ENCODE measurements at regions not wholly inside any gene's neighbourhood (a gene's known extent, or its start where the extent isn't known, plus 50 kb on each side); places are given as distances from the start of the nearest gene placed in this dataset.

GRCh38 chr3:124168271-124168670 is 176.3 kb upstream of the ROPN1 start:
- Histone ChIP-seq H3K4me3 (replicated peaks; ENCODE audit: insufficient read depth, low read length) (no peak overlapping the region), H3K27me3 (ENCODE audit: insufficient read depth, poor library complexity, severe bottlenecking) (no peaks in the 10 kb centered on the region), H3K27ac (replicated peaks) (no peak overlapping the region)
- no peak for DNase-seq (ENCODE audit: low read depth in 1 of 2, low spot score in 1 of 2)
- TF ChIP-seq SPI1 (IDR thresholded peaks at IDR 0.05; ENCODE audit: borderline replicate concordance, low read depth) (no peak), POLR2AphosphoS5 (IDR thresholded peaks at IDR 0.05; ENCODE audit: low read depth) (no peak), GABPA (IDR thresholded peaks at IDR 0.05; ENCODE audit: low read depth) (no peak), CTCF (IDR thresholded peaks at IDR 0.05; ENCODE audit: insufficient read depth, low read length) (no peak), REST (IDR thresholded peaks at IDR 0.05; ENCODE audit: insufficient replicate concordance, low read depth) (no peak)

GRCh38 chr3:124172283-124172682 is 180.4 kb upstream of the ROPN1 start:
- Histone ChIP-seq H3K27ac (replicated peaks) (no peak overlapping the region), H3K4me3 (replicated peaks; ENCODE audit: insufficient read depth, low read length) (no peak overlapping the region), H3K27me3 (ENCODE audit: insufficient read depth, poor library complexity, severe bottlenecking) (no peaks in the 10 kb centered on the region)
- DNase-seq (ENCODE audit: low read depth in 1 of 2, low spot score in 1 of 2): no peak
- no peak for TF ChIP-seq REST (IDR thresholded peaks at IDR 0.05; ENCODE audit: insufficient replicate concordance, low read depth)
- no peak for TF ChIP-seq SPI1 (IDR thresholded peaks at IDR 0.05; ENCODE audit: borderline replicate concordance, low read depth)
- no peak for TF ChIP-seq POLR2AphosphoS5 (IDR thresholded peaks at IDR 0.05; ENCODE audit: low read depth)
- no peak for TF ChIP-seq GABPA (IDR thresholded peaks at IDR 0.05; ENCODE audit: low read depth)
- no peak for TF ChIP-seq CTCF (IDR thresholded peaks at IDR 0.05; ENCODE audit: insufficient read depth, low read length)

- no peak for DNase-seq (ENCODE audit: low read depth in 1 of 2, low spot score in 1 of 2)
- no peak overlapping the region for H3K4me3 ChIP-seq (replicated peaks; ENCODE audit: insufficient read depth, low read length)
- no peak for TF ChIP-seq CTCF (IDR thresholded peaks at IDR 0.05; ENCODE audit: insufficient read depth, low read length)
- no peak for TF ChIP-seq SPI1 (IDR thresholded peaks at IDR 0.05; ENCODE audit: borderline replicate concordance, low read depth)
- no peak for TF ChIP-seq GABPA (IDR thresholded peaks at IDR 0.05; ENCODE audit: low read depth)
- TF ChIP-seq POLR2AphosphoS5 (IDR thresholded peaks at IDR 0.05; ENCODE audit: low read depth): no peak
- TF ChIP-seq REST (IDR thresholded peaks at IDR 0.05; ENCODE audit: insufficient replicate concordance, low read depth): no peak
Observed at GRCh38 chr3:124172816-124173215, 180.9 kb upstream of the ROPN1 start.

More at GRCh38 chr3:124172816-124173215, 180.9 kb upstream of the ROPN1 start:
- H3K27me3 ChIP-seq (ENCODE audit: insufficient read depth, poor library complexity, severe bottlenecking): no peaks in the 10 kb centered on the region
- H3K27ac ChIP-seq (replicated peaks): no peak overlapping the region
